Neural progenitor cell (in vitro differentiated cells): ENCODE measurements at regions not wholly inside any gene's neighbourhood (a gene's known extent, or its start where the extent isn't known, plus 50 kb on each side); places are given as distances from the start of the nearest gene placed in this dataset.

Experiments used
- DNase-seq: peaks from one replicate; pipeline ENCODE4 v3.0.0-alpha.2; 2016; ENCODE audit warnings: low spot score
- H2AFZ ChIP-seq: fragments of 200-600 bp; sonication (generic); replicated peaks from 2 replicates; pipeline ENCODE4 v1.6.1; 2016; ENCODE audit warnings: antibody characterized with exemption
- H3F3A ChIP-seq: fragments of 200-600 bp; sonication (generic); 2 replicates; pipeline ENCODE4 v1.6.1; 2016; ENCODE audit warnings: antibody characterized with exemption, low read depth
- H3K27ac ChIP-seq: fragments of 200-600 bp; sonication (generic); 2 replicates; pipeline ENCODE4 v1.5.1; 2016; ENCODE audit warnings: mild to moderate bottlenecking
- H3K27me3 ChIP-seq: fragments of 200-600 bp; sonication (generic); 2 replicates; pipeline ENCODE4 v1.6.1; 2016; ENCODE audit warnings: mild to moderate bottlenecking, moderate library complexity
- H3K36me3 ChIP-seq: fragments of 200-600 bp; sonication (generic); 2 replicates; pipeline ENCODE4 v1.5.1; 2016
- H3K4me1 ChIP-seq: fragments of 200-600 bp; sonication (generic); 2 replicates; pipeline ENCODE4 v1.6.1; 2016; ENCODE audit warnings: mixed run types
- H3K4me2 ChIP-seq: fragments of 200-600 bp; sonication (generic); 2 replicates; pipeline ENCODE4 v1.6.1; 2016
- H3K4me3 ChIP-seq: fragments of 200-600 bp; sonication (generic); 2 replicates; pipeline ENCODE4 v1.5.1; 2016
- H3K79me2 ChIP-seq: fragments of 200-600 bp; sonication (generic); 2 replicates; pipeline ENCODE4 v1.6.1; 2016; ENCODE audit warnings: low read depth
- H3K9ac ChIP-seq: fragments of 200-600 bp; sonication (generic); 2 replicates; pipeline ENCODE4 v1.6.1; 2016
- H3K9me3 ChIP-seq: fragments of 200-600 bp; sonication (generic); 2 replicates; pipeline ENCODE4 v1.5.1; 2016; ENCODE audit warnings: low read depth
- H4K20me1 ChIP-seq: fragments of 200-600 bp; sonication (generic); 2 replicates; pipeline ENCODE4 v1.6.1; 2016; ENCODE audit warnings: low read depth
- H3K27ac Mint-ChIP-seq: 3 replicates; pipeline ENCODE4 v1.8.0; 2021; ENCODE audit warnings: mixed read lengths
- H3K27me3 Mint-ChIP-seq: 2 replicates; pipeline ENCODE4 v1.8.0; 2022; ENCODE audit warnings: low read depth, mild to moderate bottlenecking, inconsistent platforms, moderate library complexity, mixed read lengths; ENCODE audit not compliant: insufficient read depth
- H3K36me3 Mint-ChIP-seq: 3 replicates; pipeline ENCODE4 v1.8.0; 2021; ENCODE audit warnings: mixed read lengths
- H3K4me1 Mint-ChIP-seq: 3 replicates; pipeline ENCODE4 v1.8.0; 2021; ENCODE audit warnings: mixed read lengths
- H3K4me3 Mint-ChIP-seq: 3 replicates; pipeline ENCODE4 v1.8.0; 2021; ENCODE audit warnings: mild to moderate bottlenecking, moderate library complexity, mixed read lengths
- H3K9me3 Mint-ChIP-seq: 3 replicates; pipeline ENCODE4 v1.8.0; 2020; ENCODE audit warnings: mixed read lengths
- CTCF ChIP-seq: fragments of 200-600 bp; sonication (generic); IDR thresholded peaks from 2 replicates; pipeline ENCODE4 v1.5.1; 2017; ENCODE audit warnings: antibody characterized with exemption, mild to moderate bottlenecking
- EZH2 ChIP-seq: fragments of 200-600 bp; sonication (generic); IDR thresholded peaks from 2 replicates; pipeline ENCODE4 v1.6.1; 2017; ENCODE audit warnings: antibody characterized with exemption, mild to moderate bottlenecking, moderate library complexity
- EZH2phosphoT487 ChIP-seq: fragments of 200-600 bp; sonication (generic); IDR thresholded peaks from 2 replicates; pipeline ENCODE4 v1.6.1; 2017; ENCODE audit warnings: antibody characterized with exemption

- H3K36me3 ChIP-seq, result no peaks in the 10 kb centered on the region
- no peak overlapping the region for H3K9ac ChIP-seq
- H3K27me3 ChIP-seq, result no peaks in the 10 kb centered on the region
- no peak overlapping the region for H3K27ac Mint-ChIP-seq
- H3K36me3 Mint-ChIP-seq, result peaks cover 2% of the 10 kb centered on the region
- no peaks in the 10 kb centered on the region for H3K9me3 ChIP-seq
- DNase-seq, result no peak
- H3K79me2 ChIP-seq, result no peaks in the 10 kb centered on the region
- no peak overlapping the region for H3K27ac ChIP-seq
- no peak overlapping the region for H2AFZ ChIP-seq
- TF ChIP-seq EZH2, result no peak
- no peak for TF ChIP-seq CTCF
- TF ChIP-seq EZH2phosphoT487, result no peak
- no peak overlapping the region for H3K4me3 Mint-ChIP-seq
- peaks cover 12% of the 10 kb centered on the region for H3K9me3 Mint-ChIP-seq
- no peak overlapping the region for H3K4me3 ChIP-seq
- H3K27me3 Mint-ChIP-seq, result peaks cover 10% of the 10 kb centered on the region
- peaks cover 4% of the 10 kb centered on the region for H3K4me1 Mint-ChIP-seq
- no peaks in the 10 kb centered on the region for H3F3A ChIP-seq
- no peaks in the 10 kb centered on the region for H4K20me1 ChIP-seq
- no peak overlapping the region for H3K4me2 ChIP-seq
- H3K4me1 ChIP-seq, result peaks cover 1% of the 10 kb centered on the region
Measured at GRCh38 chr16:79402356-79402755, 198.2 kb downstream of the MAF start.

- no peak overlapping the region for H2AFZ ChIP-seq
- H3K36me3 Mint-ChIP-seq, result peaks cover 2% of the 10 kb centered on the region
- H3K9me3 ChIP-seq, result no peaks in the 10 kb centered on the region
- no peak overlapping the region for H3K4me3 ChIP-seq
- no peaks in the 10 kb centered on the region for H3K27me3 ChIP-seq
- peaks cover 12% of the 10 kb centered on the region for H3K9me3 Mint-ChIP-seq
- H4K20me1 ChIP-seq, result no peaks in the 10 kb centered on the region
- H3K9ac ChIP-seq, result no peak overlapping the region
- H3K27ac ChIP-seq, result no peak overlapping the region
- H3K27ac Mint-ChIP-seq, result no peak overlapping the region
- H3K79me2 ChIP-seq, result no peaks in the 10 kb centered on the region
- no peak overlapping the region for H3K4me2 ChIP-seq
- no peak for DNase-seq
- H3F3A ChIP-seq, result no peaks in the 10 kb centered on the region
- TF ChIP-seq CTCF (no peak), EZH2phosphoT487 (no peak), EZH2 (no peak)
- H3K36me3 ChIP-seq, result no peaks in the 10 kb centered on the region
- H3K4me3 Mint-ChIP-seq, result no peak overlapping the region
- peaks cover 3% of the 10 kb centered on the region for H3K4me1 Mint-ChIP-seq
- no peaks in the 10 kb centered on the region for H3K4me1 ChIP-seq
- H3K27me3 Mint-ChIP-seq, result peaks cover 10% of the 10 kb centered on the region
Measured at GRCh38 chr16:79401782-79402181, 198.8 kb downstream of the MAF start.

- H3F3A ChIP-seq, result no peaks in the 10 kb centered on the region
- Mint-ChIP-seq H3K36me3 (peaks cover 2% of the 10 kb centered on the region), H3K4me3 (no peak overlapping the region), H3K27me3 (peaks cover 10% of the 10 kb centered on the region), H3K4me1 (peaks cover 3% of the 10 kb centered on the region), H3K9me3 (peaks cover 10% of the 10 kb centered on the region), H3K27ac (no peak overlapping the region)
- no peaks in the 10 kb centered on the region for H3K9me3 ChIP-seq
- no peaks in the 10 kb centered on the region for H3K4me1 ChIP-seq
- H3K27me3 ChIP-seq, result no peaks in the 10 kb centered on the region
- no peak overlapping the region for H3K4me3 ChIP-seq
- no peak overlapping the region for H3K9ac ChIP-seq
- no peak overlapping the region for H3K4me2 ChIP-seq
- no peak overlapping the region for H2AFZ ChIP-seq
- H3K36me3 ChIP-seq, result no peaks in the 10 kb centered on the region
- no peak overlapping the region for H3K27ac ChIP-seq
- H3K79me2 ChIP-seq, result no peaks in the 10 kb centered on the region
- no peak for DNase-seq
- no peaks in the 10 kb centered on the region for H4K20me1 ChIP-seq
- TF ChIP-seq EZH2phosphoT487, result no peak
- TF ChIP-seq CTCF, result no peak
- no peak for TF ChIP-seq EZH2
Measured at GRCh38 chr16:79401157-79401556, 199.4 kb downstream of the MAF start.
